ENCODE measurements at regions not wholly inside any gene's neighbourhood (a gene's known extent, or its start where the extent isn't known, plus 50 kb on each side); places are given as distances from the start of the nearest gene placed in this dataset.

GRCh38 chr17:62891659-62892058, 74.4 kb upstream of the TANC2 start:
- TF ChIP-seq CTCF (conservative IDR thresholded peaks at IDR 0.05; ENCODE audit: low read length): no peak
- TF ChIP-seq EZH2phosphoT487 (IDR thresholded peaks at IDR 0.05; ENCODE audit: borderline replicate concordance, low read depth, low read length): no peak
